DND-41 (cell line): ENCODE measurements at regions not wholly inside any gene's neighbourhood (a gene's known extent, or its start where the extent isn't known, plus 50 kb on each side); places are given as distances from the start of the nearest gene placed in this dataset.

Experiments
- ATAC-seq: fragments of 200-7000 bp; cut with Tn5 transposase; 3 replicates; pipeline ENCODE4 v1.9.1; 2021; ENCODE audit warnings: low read depth; ENCODE audit not compliant: insufficient read depth
- DNase-seq: peaks from one replicate; pipeline ENCODE4 v3.0.0-alpha.2; 2020
- H2AFZ ChIP-seq: 2 replicates; pipeline ENCODE4 v1.6.0; 2012; ENCODE audit warnings: low read depth, low read length
- H3K27ac ChIP-seq: 2 replicates; pipeline ENCODE4 v1.5.1; 2012; ENCODE audit warnings: low read length, inconsistent platforms
- H3K27me3 ChIP-seq: fragments of 200-600 bp; sonication (generic); 2 replicates; pipeline ENCODE4 v1.6.0; 2012; ENCODE audit warnings: low read length, mild to moderate bottlenecking, inconsistent platforms; ENCODE audit not compliant: insufficient read depth, poor library complexity
- H3K36me3 ChIP-seq: 2 replicates; pipeline ENCODE4 v1.5.1; 2012; ENCODE audit warnings: low read length, inconsistent platforms; ENCODE audit not compliant: insufficient read depth
- H3K4me1 ChIP-seq: 2 replicates; pipeline ENCODE4 v1.5.1; 2012; ENCODE audit warnings: mild to moderate bottlenecking, low read length; ENCODE audit not compliant: insufficient read depth
- H3K4me2 ChIP-seq: 2 replicates; pipeline ENCODE4 v1.6.0; 2012; ENCODE audit warnings: mild to moderate bottlenecking, moderate library complexity, low read length, inconsistent platforms; ENCODE audit not compliant: insufficient read depth
- H3K4me3 ChIP-seq, 2 experiments: fragments of 200-600 bp in 1 of 2; shearing (Covaris generic) in 1 of 2; 2 replicates each; pipeline ENCODE4 v1.5.1; 2012 to 2016; ENCODE audit warnings: inconsistent platforms in 2 of 2, low read length in 2 of 2, mild to moderate bottlenecking in 2 of 2, low read depth in 1 of 2, moderate library complexity in 1 of 2
- H3K79me2 ChIP-seq: 2 replicates; pipeline ENCODE4 v1.6.0; 2012; ENCODE audit warnings: low read length, inconsistent platforms; ENCODE audit not compliant: insufficient read depth
- H3K9ac ChIP-seq: 2 replicates; pipeline ENCODE4 v1.6.0; 2012; ENCODE audit warnings: low read depth, mild to moderate bottlenecking, inconsistent platforms, low read length, moderate library complexity
- H3K9me3 ChIP-seq: 2 replicates; pipeline ENCODE4 v1.5.1; 2012; ENCODE audit warnings: low read length, moderate library complexity, mild to moderate bottlenecking, inconsistent platforms; ENCODE audit not compliant: insufficient read depth, severe bottlenecking
- H4K20me1 ChIP-seq: 2 replicates; pipeline ENCODE4 v1.6.0; 2012; ENCODE audit warnings: low read length; ENCODE audit not compliant: insufficient read depth
- CTCF ChIP-seq: IDR thresholded peaks from 2 replicates; pipeline ENCODE4 v1.5.1; 2012; ENCODE audit warnings: borderline replicate concordance, low read length, moderate library complexity, mild to moderate bottlenecking; ENCODE audit not compliant: poor library complexity, severe bottlenecking; ENCODE audit errors: extremely low read depth
- EZH2 ChIP-seq: IDR thresholded peaks from 3 replicates; pipeline ENCODE4 v1.6.1; 2012; ENCODE audit warnings: borderline replicate concordance, low read depth, mild to moderate bottlenecking, moderate library complexity, low read length, inconsistent platforms; ENCODE audit not compliant: severe bottlenecking

- DNase-seq (no peak), ATAC-seq (no peak)
- H3K4me2 ChIP-seq = no peak overlapping the region
- H3K9ac ChIP-seq = no peak overlapping the region
- TF ChIP-seq EZH2 = no peak
- no peak for TF ChIP-seq CTCF
- H4K20me1 ChIP-seq = no peaks in the 10 kb centered on the region
- no peaks in the 10 kb centered on the region for H3K36me3 ChIP-seq
- H3K4me3 ChIP-seq = no peak overlapping the region
- H3K27me3 ChIP-seq = no peaks in the 10 kb centered on the region
- H2AFZ ChIP-seq = no peak overlapping the region
- no peaks in the 10 kb centered on the region for H3K4me1 ChIP-seq
- H3K79me2 ChIP-seq = no peaks in the 10 kb centered on the region
- no peak overlapping the region for H3K27ac ChIP-seq
- H3K9me3 ChIP-seq = no peaks in the 10 kb centered on the region
Measured at GRCh38 chr1:21366288-21366687, 73.6 kb upstream of the NBPF3 start.

- H3K4me3 ChIP-seq = no peak overlapping the region
- H4K20me1 ChIP-seq = no peaks in the 10 kb centered on the region
- no peak overlapping the region for H3K4me2 ChIP-seq
- no peaks in the 10 kb centered on the region for H3K27me3 ChIP-seq
- H3K27ac ChIP-seq = no peak overlapping the region
- H3K9me3 ChIP-seq = no peaks in the 10 kb centered on the region
- DNase-seq (no peak), ATAC-seq (no peak)
- H3K79me2 ChIP-seq = no peaks in the 10 kb centered on the region
- H3K9ac ChIP-seq = no peak overlapping the region
- no peaks in the 10 kb centered on the region for H3K36me3 ChIP-seq
- H2AFZ ChIP-seq = no peak overlapping the region
- no peaks in the 10 kb centered on the region for H3K4me1 ChIP-seq
- TF ChIP-seq CTCF (no peak), EZH2 (no peak)
Measured at GRCh38 chr1:21365036-21365435, 74.8 kb upstream of the ECE1 start.

- Histone ChIP-seq H3K4me2 (no peak overlapping the region), H3K36me3 (no peaks in the 10 kb centered on the region), H4K20me1 (no peaks in the 10 kb centered on the region), H3K4me3 (no peak overlapping the region), H3K9ac (no peak overlapping the region), H3K9me3 (no peaks in the 10 kb centered on the region), H3K27me3 (no peaks in the 10 kb centered on the region), H2AFZ (no peak overlapping the region), H3K79me2 (no peaks in the 10 kb centered on the region), H3K27ac (no peak overlapping the region), H3K4me1 (no peaks in the 10 kb centered on the region)
- ATAC-seq = no peak
- DNase-seq = no peak
- no peak for TF ChIP-seq CTCF
- TF ChIP-seq EZH2 = no peak
Measured at GRCh38 chr1:21362096-21362495, 71.8 kb upstream of the ECE1 start.

- H4K20me1 ChIP-seq = no peaks in the 10 kb centered on the region
- H3K4me3 ChIP-seq = no peak overlapping the region
- ATAC-seq = no peak
- TF ChIP-seq CTCF = no peak
- no peak for TF ChIP-seq EZH2
- H3K27me3 ChIP-seq = no peaks in the 10 kb centered on the region
- H3K4me1 ChIP-seq = no peaks in the 10 kb centered on the region
- H3K9me3 ChIP-seq = no peaks in the 10 kb centered on the region
- H3K27ac ChIP-seq = no peak overlapping the region
- no peak for DNase-seq
- no peak overlapping the region for H3K4me2 ChIP-seq
- H3K36me3 ChIP-seq = no peaks in the 10 kb centered on the region
- H3K9ac ChIP-seq = no peak overlapping the region
- no peak overlapping the region for H2AFZ ChIP-seq
- no peaks in the 10 kb centered on the region for H3K79me2 ChIP-seq
Measured at GRCh38 chr1:21361506-21361905, 71.2 kb upstream of the ECE1 start.
